GM21723 (cell line): ENCODE measurements at regions not wholly inside any gene's neighbourhood (a gene's known extent, or its start where the extent isn't known, plus 50 kb on each side); places are given as distances from the start of the nearest gene placed in this dataset.

Source experiments
- ATAC-seq: cut with Tn5 transposase; IDR thresholded peaks from one replicate; pipeline ENCODE4 v1.9.1; 2021; ENCODE audit warnings: mild to moderate bottlenecking, moderate library complexity; ENCODE audit not compliant: unreplicated experiment

DNA sequence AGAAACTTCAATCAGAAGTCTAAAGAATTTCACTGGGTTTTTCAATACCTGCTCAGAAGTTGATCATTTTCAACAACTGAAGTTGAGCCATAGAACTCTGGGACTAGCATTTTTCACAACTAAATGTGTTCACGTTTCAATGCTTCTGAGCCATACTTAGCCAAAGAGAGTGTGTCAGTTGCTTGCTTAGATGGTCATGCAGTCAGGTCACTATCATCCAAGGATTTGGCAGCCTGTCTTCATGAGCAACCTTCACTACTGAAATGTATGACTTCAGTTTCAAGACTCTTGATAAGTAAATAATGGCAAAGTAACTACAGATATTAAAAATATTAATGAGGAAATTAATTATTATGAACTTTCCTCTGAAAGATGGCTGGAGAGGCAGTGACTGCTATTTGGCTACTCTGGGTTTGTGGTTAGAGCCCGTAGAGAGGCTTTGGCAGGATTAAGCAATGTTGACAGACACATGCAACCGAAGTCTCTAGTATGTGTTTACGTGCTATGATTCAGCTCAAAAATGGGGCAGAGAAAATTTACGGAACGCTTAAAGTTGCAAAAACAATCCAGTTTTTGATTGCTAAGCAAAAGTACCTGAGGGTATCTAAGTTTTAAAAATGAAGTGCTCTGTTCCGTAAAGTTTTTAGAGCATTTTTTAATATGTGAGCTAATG is 133.8 kb downstream of the GMNC start:
- no peak for ATAC-seq

DNA sequence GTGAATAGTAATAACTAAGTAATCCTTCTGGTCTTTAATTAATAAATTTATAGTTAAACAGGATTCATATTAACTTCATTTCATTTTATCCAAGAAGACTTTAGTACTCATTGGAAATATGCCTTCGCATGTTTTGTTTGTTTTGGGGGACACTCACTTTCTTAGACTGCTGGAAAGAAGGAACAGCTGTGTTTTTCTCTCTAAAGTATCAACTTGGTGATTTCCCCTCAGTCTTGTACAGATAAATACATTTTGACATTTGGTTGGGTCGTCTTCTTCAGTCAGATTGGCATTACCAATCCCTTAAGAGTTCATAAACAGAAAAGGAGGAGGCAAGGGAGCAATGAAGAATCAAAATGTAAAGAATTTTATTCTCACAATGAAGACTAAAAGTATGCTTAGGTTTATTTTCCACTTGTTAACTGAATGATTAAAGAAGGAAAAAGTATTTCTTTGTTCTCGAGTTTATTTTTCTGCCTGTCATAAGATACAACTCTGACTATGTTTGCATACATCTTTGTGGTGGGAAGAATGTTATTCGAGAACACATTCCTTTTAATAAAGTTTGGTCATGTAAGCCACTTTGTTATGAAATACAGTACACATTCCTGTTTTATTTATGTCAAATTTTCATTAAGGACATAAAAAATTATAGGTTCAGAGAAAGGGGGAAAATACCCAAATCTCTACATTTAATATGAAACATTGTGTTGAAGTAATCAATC is 140.2 kb downstream of the GMNC start:
- ATAC-seq, result no peak

DNA sequence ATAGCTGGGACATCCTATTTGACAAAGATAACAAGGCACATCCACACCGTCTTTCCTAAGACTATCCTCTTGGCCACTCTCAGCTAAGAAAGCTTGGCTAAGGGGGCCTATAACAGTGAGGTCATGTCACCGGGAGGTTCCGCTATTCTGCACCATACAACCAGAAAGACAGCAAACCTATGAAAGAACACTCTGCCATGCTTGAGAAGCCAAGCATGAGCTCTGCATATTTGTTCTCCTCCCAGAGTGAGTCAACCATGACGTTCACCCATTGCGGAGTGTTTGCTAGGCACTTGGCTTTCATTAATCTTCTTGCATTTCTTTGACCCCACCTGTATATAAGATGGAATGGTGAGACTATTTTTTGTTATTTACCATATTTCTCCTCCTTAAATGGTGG is 141.2 kb downstream of the GMNC start:
- peak; percentile 68 for ATAC-seq

DNA sequence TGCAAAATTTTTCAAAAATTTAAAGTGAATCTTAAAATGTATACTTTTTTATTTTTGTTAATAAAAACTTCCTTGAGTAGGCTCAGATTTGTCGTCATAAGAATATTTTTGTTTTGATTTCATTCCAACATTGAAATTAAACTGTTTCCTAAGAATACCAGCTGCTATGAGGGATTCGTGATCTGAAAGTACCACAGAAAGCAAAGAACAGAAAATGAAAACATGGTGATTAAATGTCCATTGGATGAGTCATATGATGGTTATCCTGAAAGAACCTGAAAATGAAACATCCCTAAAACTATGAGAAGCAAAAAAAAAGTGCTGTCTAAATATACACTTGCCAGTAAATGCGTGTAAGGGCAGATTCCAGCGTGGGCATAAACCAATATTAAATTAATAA is 143.8 kb downstream of the GMNC start:
- no peak for ATAC-seq

DNA sequence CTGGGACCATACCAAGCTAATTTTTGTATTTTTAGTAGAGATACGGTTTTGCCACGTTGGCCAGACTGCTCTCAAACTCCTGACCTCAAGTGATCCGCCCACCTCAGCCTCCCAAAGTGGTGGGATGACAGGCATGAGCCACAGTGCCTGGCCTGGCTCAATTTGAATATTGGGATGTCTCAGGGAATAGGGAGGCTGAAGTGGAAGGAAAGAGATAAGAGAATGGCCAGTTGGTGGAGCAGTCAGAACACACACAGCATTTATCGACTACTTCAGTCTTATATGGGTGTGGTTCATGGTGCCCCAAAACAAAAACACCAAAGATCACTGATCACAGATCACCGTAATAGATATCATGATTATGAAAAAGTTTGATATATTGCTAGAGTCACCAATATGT is 144.4 kb downstream of the GMNC start:
- ATAC-seq, result no peak

DNA sequence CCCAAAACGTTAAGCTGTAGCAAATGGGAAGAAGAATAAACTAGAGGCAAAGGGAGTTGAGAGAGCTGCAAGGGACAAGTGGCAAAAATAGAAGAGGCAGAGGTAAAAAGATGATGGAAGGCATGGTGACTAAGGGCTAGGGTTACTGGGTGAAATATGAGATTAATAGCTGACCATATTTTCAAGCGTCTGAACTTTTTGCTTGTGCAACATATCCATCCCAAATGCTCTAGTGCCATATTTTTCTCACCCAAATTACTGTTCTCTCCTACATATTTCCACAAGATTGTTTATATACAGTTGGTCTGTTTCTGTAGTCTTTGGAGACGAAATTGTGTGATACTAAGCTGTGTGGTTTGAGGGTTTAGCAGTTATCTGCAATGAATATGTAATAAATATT is 145.5 kb downstream of the GMNC start:
- ATAC-seq, result no peak

DNA sequence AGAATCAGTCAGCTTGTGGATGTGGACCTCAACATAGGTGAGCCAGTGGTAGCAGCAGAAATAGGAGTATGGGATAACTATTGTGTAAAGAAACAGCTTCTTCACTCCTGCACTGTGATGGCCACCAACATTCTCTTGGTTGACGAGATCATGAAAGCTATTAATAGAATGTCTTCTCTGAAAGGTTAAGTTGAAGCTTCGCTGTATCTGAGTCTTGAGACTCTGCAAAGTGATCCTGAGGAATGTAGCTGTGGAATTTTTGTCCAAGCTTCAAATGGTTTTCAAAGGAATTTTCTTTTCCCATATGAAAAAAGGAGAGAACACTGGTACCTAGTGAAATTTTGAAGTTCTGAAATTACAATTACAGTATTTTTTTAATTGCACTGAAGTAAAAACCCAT is 146.3 kb downstream of the GMNC start:
- ATAC-seq, result no peak

DNA sequence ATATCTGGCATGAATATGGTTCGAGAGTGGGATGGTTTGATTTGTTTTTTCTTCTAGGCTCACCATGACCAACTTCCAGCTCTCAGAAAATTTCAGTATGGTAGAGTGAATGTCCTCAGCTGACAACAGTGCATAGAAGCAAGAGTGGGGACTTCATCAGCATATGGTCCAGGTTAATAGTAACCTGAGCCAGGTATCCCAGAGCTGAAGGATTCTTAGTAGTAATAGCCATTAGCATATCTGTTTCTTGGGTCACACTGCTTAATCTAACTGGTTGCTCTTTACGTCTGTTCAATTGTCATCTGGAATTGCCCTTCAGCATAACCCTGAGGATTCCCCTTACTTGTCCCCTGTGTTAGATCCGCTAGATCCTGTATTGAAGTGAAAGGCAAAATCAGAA is 151.8 kb downstream of the GMNC start:
- ATAC-seq, result no peak

DNA sequence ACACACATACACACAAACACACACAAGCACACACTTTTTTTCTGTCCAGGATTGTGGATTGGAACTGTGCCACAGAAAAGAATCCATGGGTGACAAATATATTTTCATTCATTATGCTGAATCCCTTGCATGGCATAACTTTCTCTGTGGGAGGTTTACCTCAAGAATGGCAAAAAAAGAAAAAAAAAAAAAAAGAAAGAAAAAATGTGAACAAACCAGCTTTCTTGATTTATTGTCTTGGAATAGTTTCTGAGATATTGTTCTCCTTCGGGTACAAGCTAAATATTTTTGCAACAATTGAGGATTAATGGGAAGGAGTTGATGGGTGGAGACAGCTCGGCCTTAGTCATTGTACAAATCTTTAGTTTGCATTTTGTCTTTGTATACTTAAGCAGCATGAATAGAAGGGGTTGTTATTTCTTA is 153.1 kb downstream of the GMNC start:
- no peak for ATAC-seq
